ENCODE measurements at regions not wholly inside any gene's neighbourhood (a gene's known extent, or its start where the extent isn't known, plus 50 kb on each side); places are given as distances from the start of the nearest gene placed in this dataset.

DNA sequence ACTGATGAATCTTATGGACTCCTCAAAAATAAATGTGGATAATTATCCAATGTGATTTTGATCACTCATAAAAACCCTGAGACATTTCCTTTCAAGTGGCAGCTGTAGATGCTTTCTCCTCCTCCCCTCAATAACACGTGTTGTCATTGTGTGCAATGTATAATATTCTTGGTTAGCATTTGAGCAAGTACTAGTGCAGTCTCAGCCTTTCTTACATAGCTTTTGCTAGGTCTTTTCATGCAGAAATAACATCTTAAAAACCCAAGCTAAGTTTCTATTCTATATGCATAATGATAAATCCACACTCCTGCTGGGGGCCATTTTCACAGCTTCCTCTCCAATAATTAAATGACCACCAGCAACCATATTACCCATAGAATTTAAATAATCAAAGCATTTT, 1835.2 kb upstream of the NUDT12 start:
- TF ChIP-seq, protein P1, sequence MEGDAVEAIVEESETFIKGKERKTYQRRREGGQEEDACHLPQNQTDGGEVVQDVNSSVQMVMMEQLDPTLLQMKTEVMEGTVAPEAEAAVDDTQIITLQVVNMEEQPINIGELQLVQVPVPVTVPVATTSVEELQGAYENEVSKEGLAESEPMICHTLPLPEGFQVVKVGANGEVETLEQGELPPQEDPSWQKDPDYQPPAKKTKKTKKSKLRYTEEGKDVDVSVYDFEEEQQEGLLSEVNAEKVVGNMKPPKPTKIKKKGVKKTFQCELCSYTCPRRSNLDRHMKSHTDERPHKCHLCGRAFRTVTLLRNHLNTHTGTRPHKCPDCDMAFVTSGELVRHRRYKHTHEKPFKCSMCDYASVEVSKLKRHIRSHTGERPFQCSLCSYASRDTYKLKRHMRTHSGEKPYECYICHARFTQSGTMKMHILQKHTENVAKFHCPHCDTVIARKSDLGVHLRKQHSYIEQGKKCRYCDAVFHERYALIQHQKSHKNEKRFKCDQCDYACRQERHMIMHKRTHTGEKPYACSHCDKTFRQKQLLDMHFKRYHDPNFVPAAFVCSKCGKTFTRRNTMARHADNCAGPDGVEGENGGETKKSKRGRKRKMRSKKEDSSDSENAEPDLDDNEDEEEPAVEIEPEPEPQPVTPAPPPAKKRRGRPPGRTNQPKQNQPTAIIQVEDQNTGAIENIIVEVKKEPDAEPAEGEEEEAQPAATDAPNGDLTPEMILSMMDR (IDR thresholded peaks at IDR 0.05; ENCODE audit: extremely low read depth, insufficient read depth, missing control alignments), result no peak
- in situ Hi-C loops (cut with MboI; ENCODE audit: low pct_unique_long_range_greater_than_20kb, low sequenced_read_pairs, unreplicated experiment), result no loop called here
- DNase-seq (ENCODE audit: low spot score), result no peak

DNA sequence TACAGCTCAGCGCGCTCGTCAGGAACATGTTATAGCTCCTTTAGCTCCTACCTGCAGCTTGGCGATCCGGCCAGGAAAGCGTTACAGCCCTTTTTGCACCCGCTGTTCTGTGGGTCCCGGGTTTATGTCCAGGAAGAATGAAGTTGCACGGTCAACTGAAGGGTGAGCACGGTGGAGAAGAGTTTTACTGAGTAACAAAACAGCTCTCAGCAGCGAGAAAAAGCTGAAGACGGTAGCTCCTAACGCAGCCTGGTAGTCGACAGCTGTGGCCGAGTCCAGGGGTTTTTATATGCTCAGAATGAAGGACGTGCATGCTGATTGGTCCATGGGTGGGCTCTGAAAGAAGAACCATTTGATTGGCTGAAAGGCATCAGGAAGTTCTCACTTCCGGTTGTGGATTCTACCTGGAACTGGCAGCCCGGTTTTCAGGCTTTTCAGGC, 1830.1 kb upstream of the NUDT12 start:
- no peak for DNase-seq (ENCODE audit: low spot score)
- in situ Hi-C loops (cut with MboI; ENCODE audit: low pct_unique_long_range_greater_than_20kb, low sequenced_read_pairs, unreplicated experiment), result no loop called here
- TF ChIP-seq, protein P1 (IDR thresholded peaks at IDR 0.05; ENCODE audit: extremely low read depth, insufficient read depth, missing control alignments), result no peak

DNA sequence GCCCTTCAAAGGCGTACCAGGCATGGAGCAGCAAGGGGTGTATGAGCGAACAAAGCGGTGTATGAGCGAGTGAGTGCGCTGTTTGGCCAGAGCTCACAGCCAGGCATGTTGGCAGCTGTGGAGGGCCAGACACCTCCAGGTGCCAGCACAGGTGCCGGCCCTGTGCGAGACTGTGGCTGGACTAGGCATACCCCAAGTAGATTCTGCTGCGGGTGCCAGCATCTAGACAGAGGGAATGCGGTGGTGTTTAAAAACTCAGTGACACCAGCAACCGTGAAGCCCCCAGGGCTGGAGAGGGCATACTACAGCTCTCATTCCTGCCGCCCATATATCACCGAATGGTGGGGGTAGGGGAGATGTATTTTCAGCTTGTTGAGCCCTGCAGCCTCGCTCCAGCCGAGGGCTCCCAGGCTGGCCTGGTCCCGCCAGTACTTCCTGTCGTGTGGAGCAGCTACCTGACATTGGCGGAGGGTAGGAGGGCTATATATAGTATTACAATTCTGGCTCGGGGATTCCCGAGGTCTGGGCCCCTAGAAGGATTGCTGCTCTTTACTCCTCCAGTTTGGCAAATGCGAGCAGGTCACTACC, 1829.6 kb upstream of the NUDT12 start:
- TF ChIP-seq, protein P1 (IDR thresholded peaks at IDR 0.05; ENCODE audit: extremely low read depth, insufficient read depth, missing control alignments), result no peak
- in situ Hi-C loops (cut with MboI; ENCODE audit: low pct_unique_long_range_greater_than_20kb, low sequenced_read_pairs, unreplicated experiment), result no loop called here
- DNase-seq (ENCODE audit: low spot score), result no peak

DNA sequence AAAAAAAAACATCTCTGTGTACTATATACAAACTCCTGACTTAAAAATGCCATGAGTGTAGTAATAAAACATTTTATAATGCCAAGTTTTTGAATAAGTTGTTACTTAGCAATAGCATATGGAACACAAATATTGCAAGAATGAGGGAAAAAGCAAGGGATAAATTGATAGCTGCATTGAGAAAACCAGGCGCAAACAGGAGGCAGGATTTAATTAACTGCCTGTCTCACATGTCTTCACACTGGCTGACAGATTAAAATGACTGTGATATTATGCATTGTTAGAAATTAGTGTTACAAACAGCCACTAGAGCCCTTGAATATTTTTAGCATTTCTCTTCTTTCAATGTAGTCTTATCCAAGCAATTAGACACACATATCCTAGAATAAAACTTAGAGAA, 1817.5 kb upstream of the NUDT12 start:
- no peak for DNase-seq (ENCODE audit: low spot score)
- in situ Hi-C loops (cut with MboI; ENCODE audit: low pct_unique_long_range_greater_than_20kb, low sequenced_read_pairs, unreplicated experiment), result no loop called here
- TF ChIP-seq, protein P1 (IDR thresholded peaks at IDR 0.05; ENCODE audit: extremely low read depth, insufficient read depth, missing control alignments), result no peak

DNA sequence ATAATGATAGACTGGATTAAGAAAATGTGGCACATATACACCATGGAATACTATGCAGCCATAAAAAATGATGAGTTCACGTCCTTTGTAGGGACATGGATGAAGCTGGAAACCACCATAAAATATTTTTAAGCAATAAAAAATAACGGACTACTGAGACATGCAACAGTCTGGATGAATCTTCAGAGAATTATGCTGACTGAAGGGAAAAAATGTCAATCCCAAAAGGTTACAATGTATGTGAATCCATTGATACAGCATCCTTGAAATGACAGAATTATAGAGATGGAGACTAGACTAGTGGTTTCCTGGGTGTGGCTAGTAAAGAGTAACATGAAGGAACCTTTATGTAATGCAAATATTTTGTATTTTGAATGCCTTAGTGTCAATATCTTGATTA, 1808.6 kb upstream of the NUDT12 start:
- TF ChIP-seq, protein P1 (IDR thresholded peaks at IDR 0.05; ENCODE audit: extremely low read depth, insufficient read depth, missing control alignments), result no peak
- no peak for DNase-seq (ENCODE audit: low spot score)
- in situ Hi-C loops (cut with MboI; ENCODE audit: low pct_unique_long_range_greater_than_20kb, low sequenced_read_pairs, unreplicated experiment), result no loop called here

DNA sequence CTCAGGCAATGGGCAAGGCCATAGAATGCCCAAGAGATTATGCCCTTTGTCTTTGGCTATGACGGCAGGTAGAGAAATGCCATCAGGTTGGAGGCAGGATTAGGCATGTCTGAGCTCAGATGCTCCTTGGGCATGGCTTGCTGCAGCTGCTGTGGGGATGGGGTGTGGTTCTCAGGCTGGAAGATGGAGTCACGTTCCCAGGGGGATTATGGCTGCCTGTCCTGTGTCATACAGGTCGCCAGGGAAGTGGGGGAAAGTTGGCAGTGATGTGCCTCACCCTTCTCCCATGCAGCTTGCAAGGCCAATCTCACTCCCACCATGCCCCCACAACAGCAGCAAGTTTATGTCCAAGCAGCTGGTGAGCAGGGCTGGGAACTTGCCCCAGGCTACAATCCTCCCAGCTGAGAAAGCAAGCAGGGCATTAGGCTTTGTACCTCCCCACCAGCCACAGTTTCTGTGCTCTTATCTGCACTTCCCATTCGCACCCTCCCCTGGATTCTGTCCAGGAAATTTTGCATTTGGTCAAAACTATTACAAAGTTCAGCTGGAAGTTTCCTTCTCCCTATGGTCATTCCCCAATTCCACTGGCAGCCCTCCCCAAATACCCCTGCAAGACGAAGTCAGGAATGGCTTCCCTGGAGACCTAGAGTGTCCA, 1788.0 kb upstream of the NUDT12 start:
- TF ChIP-seq, protein P1 (IDR thresholded peaks at IDR 0.05; ENCODE audit: extremely low read depth, insufficient read depth, missing control alignments), result no peak
- no peak for DNase-seq (ENCODE audit: low spot score)
- in situ Hi-C loops (cut with MboI; ENCODE audit: low pct_unique_long_range_greater_than_20kb, low sequenced_read_pairs, unreplicated experiment), result no loop called here
